OCI-LY3 (cell line): ENCODE measurements at regions not wholly inside any gene's neighbourhood (a gene's known extent, or its start where the extent isn't known, plus 50 kb on each side); places are given as distances from the start of the nearest gene placed in this dataset.

Experiments
- CTCF ChIP-seq: fragments of 200-600, 300-600 bp; sonication (generic); IDR thresholded peaks from 2 replicates; pipeline ENCODE4 v1.5.1; 2014; ENCODE audit warnings: antibody characterized with exemption, low read length, low read depth
- EZH2phosphoT487 ChIP-seq: fragments of 200-600 bp; shearing (Covaris generic); IDR thresholded peaks from 2 replicates; pipeline ENCODE4 v1.6.1; 2018; ENCODE audit warnings: antibody characterized with exemption, mixed run types, low read depth

- TF ChIP-seq CTCF (no peak), EZH2phosphoT487 (no peak)
Measured at GRCh38 chr10:108453166-108453565, 1288.7 kb upstream of the SORCS1 start.
